DOHH2 (cell line): ENCODE measurements at regions not wholly inside any gene's neighbourhood (a gene's known extent, or its start where the extent isn't known, plus 50 kb on each side); places are given as distances from the start of the nearest gene placed in this dataset.
"Not testable (repeated sequence)": the region's sequence is repeated elsewhere in the genome, so short reads cannot be mapped to it uniquely, and the experiment has no call there.

ENCODE experiments used
- H3F3A ChIP-seq: fragments of 200-600 bp; sonication (generic), shearing (Covaris generic); 2 replicates; pipeline ENCODE4 v1.6.0; 2016; ENCODE audit warnings: antibody characterized with exemption, mild to moderate bottlenecking; ENCODE audit not compliant: control insufficient read depth, insufficient read depth
- H3K27ac ChIP-seq: fragments of 200-600 bp; sonication (generic); 2 replicates; pipeline ENCODE4 v1.5.1; 2014; ENCODE audit warnings: low read depth, mild to moderate bottlenecking, low read length, moderate library complexity
- H3K27me3 ChIP-seq: fragments of 200-600 bp; sonication (generic); 2 replicates; pipeline ENCODE4 v1.6.1; 2014; ENCODE audit warnings: mild to moderate bottlenecking, low read length, mixed read lengths; ENCODE audit not compliant: control insufficient read depth
- H3K36me3 ChIP-seq: fragments of 200-600 bp; sonication (generic); 2 replicates; pipeline ENCODE4 v1.6.1; 2014; ENCODE audit warnings: mild to moderate bottlenecking, low read length, moderate library complexity, mixed read lengths; ENCODE audit not compliant: control insufficient read depth
- H3K4me1 ChIP-seq: fragments of 200-600 bp; sonication (generic); 2 replicates; pipeline ENCODE4 v1.6.1; 2014; ENCODE audit warnings: mild to moderate bottlenecking, low read length, mixed read lengths; ENCODE audit not compliant: control insufficient read depth
- H3K4me2 ChIP-seq: fragments of 200-600 bp; sonication (generic); 2 replicates; pipeline ENCODE4 v1.6.0; 2014; ENCODE audit warnings: mild to moderate bottlenecking, low read length, moderate library complexity
- H3K4me3 ChIP-seq: fragments of 200-600 bp; sonication (generic); 2 replicates; pipeline ENCODE4 v1.5.1; 2014; ENCODE audit warnings: mild to moderate bottlenecking, low read length, mixed read lengths
- H3K79me2 ChIP-seq: fragments of 200-600 bp; sonication (generic); 2 replicates; pipeline ENCODE4 v1.6.1; 2014; ENCODE audit warnings: mild to moderate bottlenecking, low read length, mixed read lengths; ENCODE audit not compliant: control insufficient read depth
- H3K9me2 ChIP-seq: fragments of 200-600 bp; sonication (generic); replicated peaks from 2 replicates; pipeline ENCODE4 v1.6.1; 2014; ENCODE audit warnings: mild to moderate bottlenecking, low read length, mixed read lengths; ENCODE audit not compliant: control insufficient read depth
- H3K9me3 ChIP-seq: fragments of 200-600 bp; sonication (generic); 2 replicates; pipeline ENCODE4 v1.6.1; 2014; ENCODE audit warnings: antibody characterized with exemption, low read length, mixed read lengths; ENCODE audit not compliant: control insufficient read depth, insufficient read depth
- H4K20me1 ChIP-seq: fragments of 200-600 bp; sonication (generic); 2 replicates; pipeline ENCODE4 v1.6.0; 2014; ENCODE audit warnings: low read depth, mild to moderate bottlenecking, antibody characterized with exemption, low read length, moderate library complexity; ENCODE audit not compliant: control insufficient read depth, insufficient read depth
- EZH2phosphoT487 ChIP-seq: fragments of 200-600 bp; sonication (generic); IDR thresholded peaks from 2 replicates; pipeline ENCODE4 v1.6.1; 2017; ENCODE audit warnings: borderline replicate concordance, mild to moderate bottlenecking, antibody characterized with exemption, low read length, moderate library complexity, mixed read lengths
- TF ChIP-seq, protein P1 (sequence below): fragments of 200-600 bp; sonication (generic); IDR thresholded peaks from one replicate; pipeline ENCODE4 v1.5.1; 2014; ENCODE audit warnings: antibody characterized with exemption, mild to moderate bottlenecking, low read depth, low read length; ENCODE audit not compliant: poor library complexity, severe bottlenecking

DNA sequence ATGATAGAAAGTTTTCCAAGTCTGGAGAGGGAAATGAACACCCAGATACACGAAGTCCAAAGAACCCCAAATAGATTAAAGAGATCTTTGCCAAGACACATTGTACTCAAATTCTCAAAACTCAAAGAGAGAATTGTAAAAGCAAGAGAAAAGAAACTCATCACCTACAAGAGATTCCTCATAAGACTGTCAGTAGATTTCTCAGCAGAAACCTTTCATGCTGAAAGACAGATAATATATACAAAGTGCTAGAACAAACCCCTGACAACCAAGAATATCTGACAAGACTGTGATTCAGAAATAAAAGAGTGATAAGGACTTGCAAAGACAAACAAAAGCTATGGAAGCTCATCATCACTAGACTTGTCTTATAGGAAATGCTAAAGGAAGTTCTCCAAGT is 326.7 kb upstream of the ZNF608 start:
- Histone ChIP-seq H4K20me1 (no peaks in the 10 kb centered on the region), H3K9me2 (no peaks in the 10 kb centered on the region), H3K36me3 (no peaks in the 10 kb centered on the region), H3K4me2 (no peak overlapping the region), H3K4me1 (peaks cover 7% of the 10 kb centered on the region), H3K9me3 (peaks cover 8% of the 10 kb centered on the region; the same call in 1 of the 2 replicates), H3F3A (no peaks in the 10 kb centered on the region), H3K79me2 (no peaks in the 10 kb centered on the region), H3K27me3 (no peaks in the 10 kb centered on the region), H3K4me3 (no peak overlapping the region), H3K27ac (no peak overlapping the region)
- TF ChIP-seq, protein P1, sequence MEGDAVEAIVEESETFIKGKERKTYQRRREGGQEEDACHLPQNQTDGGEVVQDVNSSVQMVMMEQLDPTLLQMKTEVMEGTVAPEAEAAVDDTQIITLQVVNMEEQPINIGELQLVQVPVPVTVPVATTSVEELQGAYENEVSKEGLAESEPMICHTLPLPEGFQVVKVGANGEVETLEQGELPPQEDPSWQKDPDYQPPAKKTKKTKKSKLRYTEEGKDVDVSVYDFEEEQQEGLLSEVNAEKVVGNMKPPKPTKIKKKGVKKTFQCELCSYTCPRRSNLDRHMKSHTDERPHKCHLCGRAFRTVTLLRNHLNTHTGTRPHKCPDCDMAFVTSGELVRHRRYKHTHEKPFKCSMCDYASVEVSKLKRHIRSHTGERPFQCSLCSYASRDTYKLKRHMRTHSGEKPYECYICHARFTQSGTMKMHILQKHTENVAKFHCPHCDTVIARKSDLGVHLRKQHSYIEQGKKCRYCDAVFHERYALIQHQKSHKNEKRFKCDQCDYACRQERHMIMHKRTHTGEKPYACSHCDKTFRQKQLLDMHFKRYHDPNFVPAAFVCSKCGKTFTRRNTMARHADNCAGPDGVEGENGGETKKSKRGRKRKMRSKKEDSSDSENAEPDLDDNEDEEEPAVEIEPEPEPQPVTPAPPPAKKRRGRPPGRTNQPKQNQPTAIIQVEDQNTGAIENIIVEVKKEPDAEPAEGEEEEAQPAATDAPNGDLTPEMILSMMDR = no peak
- no peak for TF ChIP-seq EZH2phosphoT487

DNA sequence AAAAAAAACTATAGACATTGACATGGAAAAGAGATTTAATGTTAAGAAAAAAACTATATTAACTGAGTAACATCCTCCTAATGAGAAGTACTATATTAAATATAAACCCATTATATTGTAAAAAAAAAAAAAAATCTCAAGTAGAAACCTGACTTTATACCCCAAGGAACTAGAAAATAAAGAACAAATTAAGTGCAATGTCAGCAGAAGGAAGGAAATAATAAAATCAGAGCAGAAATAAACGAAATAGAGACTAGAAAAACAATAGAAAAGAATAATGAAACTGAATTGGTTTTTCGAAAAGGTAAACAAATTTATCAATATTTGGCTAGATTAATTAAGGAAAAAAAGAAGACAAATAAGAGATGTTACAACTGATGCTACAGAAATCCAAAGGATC is 329.1 kb upstream of the ZNF608 start:
- Histone ChIP-seq H3K4me2 (no peak overlapping the region), H4K20me1 (no peaks in the 10 kb centered on the region), H3K4me3 (no peak overlapping the region), H3K27ac (no peak overlapping the region), H3K9me3 (peaks cover 8% of the 10 kb centered on the region; the same call in 1 of the 2 replicates), H3K9me2 (no peaks in the 10 kb centered on the region), H3K36me3 (no peaks in the 10 kb centered on the region), H3F3A (no peaks in the 10 kb centered on the region), H3K79me2 (no peaks in the 10 kb centered on the region), H3K4me1 (peaks cover 7% of the 10 kb centered on the region), H3K27me3 (no peaks in the 10 kb centered on the region)
- TF ChIP-seq, protein P1 = no peak
- no peak for TF ChIP-seq EZH2phosphoT487

DNA sequence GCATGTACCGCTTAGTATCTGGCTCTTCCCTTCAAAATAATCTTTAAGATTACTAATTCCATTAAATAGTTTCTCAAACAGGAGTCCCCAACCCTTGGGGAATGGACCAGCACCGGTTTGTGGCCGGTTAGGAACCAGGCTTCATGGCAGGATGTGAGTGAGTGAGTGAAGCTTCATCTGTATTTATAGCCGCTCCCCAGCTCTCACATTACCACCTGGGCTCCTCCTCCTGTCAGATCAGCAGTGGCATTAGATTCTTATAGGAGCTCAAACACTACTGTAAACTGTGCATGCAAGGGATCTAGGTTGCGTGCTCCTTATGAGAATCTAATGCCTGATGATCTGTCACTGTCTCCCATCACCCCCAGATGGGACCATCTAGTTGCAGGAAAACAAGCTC is 332.6 kb upstream of the ZNF608 start:
- H3K27me3 ChIP-seq, H3K79me2 ChIP-seq, H3K4me1 ChIP-seq, H3K4me3 ChIP-seq, H3K9me3 ChIP-seq, H3K9me2 ChIP-seq, H4K20me1 ChIP-seq, H3F3A ChIP-seq, H3K27ac ChIP-seq, H3K36me3 ChIP-seq, H3K4me2 ChIP-seq: not testable (repeated sequence)

DNA sequence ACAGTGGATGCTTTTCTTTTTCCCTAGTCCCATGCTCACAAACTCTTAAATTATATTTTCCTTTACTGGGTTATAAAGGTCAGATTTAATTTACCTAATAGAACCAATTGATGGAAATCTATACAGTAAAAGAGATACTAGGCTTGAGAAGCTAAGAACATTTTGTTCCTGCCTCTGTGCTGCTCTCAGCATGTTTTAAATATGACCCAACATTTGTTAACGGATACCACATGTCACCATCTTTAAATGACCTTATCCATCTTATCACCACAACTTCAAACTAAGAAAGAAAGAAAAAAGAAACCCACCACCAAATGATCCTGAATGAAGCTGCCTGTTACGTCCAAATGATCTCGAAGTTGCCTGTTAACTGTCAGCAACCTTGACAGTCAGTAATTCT is 334.7 kb upstream of the ZNF608 start:
- Histone ChIP-seq H3K4me3 (no peak overlapping the region), H3K9me2 (no peaks in the 10 kb centered on the region), H3F3A (no peaks in the 10 kb centered on the region), H3K27ac (no peak overlapping the region), H4K20me1 (no peaks in the 10 kb centered on the region), H3K36me3 (no peaks in the 10 kb centered on the region), H3K4me2 (no peak overlapping the region), H3K27me3 (no peaks in the 10 kb centered on the region), H3K79me2 (no peaks in the 10 kb centered on the region), H3K4me1 (peaks cover 7% of the 10 kb centered on the region), H3K9me3 (no peaks in the 10 kb centered on the region)
- TF ChIP-seq, protein P1 = no peak
- TF ChIP-seq EZH2phosphoT487 = no peak
